SU-DHL-6 (cell line): ENCODE measurements at regions not wholly inside any gene's neighbourhood (a gene's known extent, or its start where the extent isn't known, plus 50 kb on each side); places are given as distances from the start of the nearest gene placed in this dataset.

Experiments
- H2AFZ ChIP-seq: fragments of 200-600 bp; sonication (generic); 2 replicates; pipeline ENCODE4 v1.6.1; 2014; ENCODE audit warnings: low read depth, mild to moderate bottlenecking, moderate library complexity, mixed read lengths, antibody characterized with exemption, low read length; ENCODE audit not compliant: severe bottlenecking
- H3F3A ChIP-seq: fragments of 200-600 bp; shearing (Covaris generic); 2 replicates; pipeline ENCODE4 v1.6.0; 2016; ENCODE audit warnings: antibody characterized with exemption, mild to moderate bottlenecking; ENCODE audit not compliant: insufficient read depth
- H3K27ac ChIP-seq: fragments of 200-600 bp; sonication (generic); 2 replicates; pipeline ENCODE4 v1.5.1; 2016; ENCODE audit warnings: low read depth, mild to moderate bottlenecking, low read length, moderate library complexity, mixed read lengths
- H3K27me3 ChIP-seq: fragments of 200-600 bp; sonication (generic), shearing (Covaris generic); 2 replicates; pipeline ENCODE4 v1.6.0; 2014; ENCODE audit warnings: mild to moderate bottlenecking, low read length
- H3K36me3 ChIP-seq: fragments of 200-600 bp; sonication (generic); 2 replicates; pipeline ENCODE4 v1.6.1; 2014; ENCODE audit warnings: mild to moderate bottlenecking, low read length, mixed read lengths
- H3K4me2 ChIP-seq: fragments of 300-600, 200-600 bp; shearing (Covaris generic), sonication (generic); 2 replicates; pipeline ENCODE4 v1.6.0; 2014; ENCODE audit warnings: low read length, low read depth, mild to moderate bottlenecking; ENCODE audit not compliant: poor library complexity, severe bottlenecking
- H3K4me3 ChIP-seq: fragments of 200-600 bp; sonication (generic); 2 replicates; pipeline ENCODE4 v1.5.1; 2014; ENCODE audit warnings: antibody characterized with exemption, low read length, mild to moderate bottlenecking, mixed read lengths; ENCODE audit not compliant: insufficient read depth, poor library complexity, severe bottlenecking
- H3K79me2 ChIP-seq: fragments of 200-600 bp; sonication (generic); 2 replicates; pipeline ENCODE4 v1.6.1; 2014; ENCODE audit warnings: mild to moderate bottlenecking, low read length, moderate library complexity; ENCODE audit not compliant: insufficient read depth
- H3K9ac ChIP-seq: fragments of 200-600 bp; sonication (generic); 2 replicates; pipeline ENCODE4 v1.7.0; 2014; ENCODE audit warnings: mild to moderate bottlenecking, low read length
- H3K9me2 ChIP-seq: fragments of 200-600 bp; sonication (generic); replicated peaks from 2 replicates; pipeline ENCODE4 v1.6.1; 2014; ENCODE audit warnings: low read length; ENCODE audit not compliant: insufficient read depth
- H3K9me3 ChIP-seq: fragments of 200-600 bp; sonication (generic); 2 replicates; pipeline ENCODE4 v1.6.1; 2014; ENCODE audit warnings: low read length, mixed read lengths; ENCODE audit not compliant: insufficient read depth
- H4K20me1 ChIP-seq: fragments of 200-600 bp; sonication (generic); 2 replicates; pipeline ENCODE4 v1.6.1; 2014; ENCODE audit warnings: low read depth, mild to moderate bottlenecking, antibody characterized with exemption, low read length, moderate library complexity, mixed read lengths
- EZH2phosphoT487 ChIP-seq: fragments of 200-600 bp; sonication (generic), shearing (Covaris generic); conservative IDR thresholded peaks from 2 replicates; pipeline ENCODE4 v1.6.1; 2018; ENCODE audit warnings: mild to moderate bottlenecking, antibody characterized with exemption, low read length, moderate library complexity, mixed read lengths
- TF ChIP-seq, protein P1 (sequence below): fragments of 200-600 bp; sonication (generic); IDR thresholded peaks from one replicate; pipeline ENCODE4 v1.5.1; 2017; ENCODE audit warnings: antibody characterized with exemption, mild to moderate bottlenecking, low read length, moderate library complexity; ENCODE audit not compliant: insufficient read depth, poor library complexity, severe bottlenecking

DNA sequence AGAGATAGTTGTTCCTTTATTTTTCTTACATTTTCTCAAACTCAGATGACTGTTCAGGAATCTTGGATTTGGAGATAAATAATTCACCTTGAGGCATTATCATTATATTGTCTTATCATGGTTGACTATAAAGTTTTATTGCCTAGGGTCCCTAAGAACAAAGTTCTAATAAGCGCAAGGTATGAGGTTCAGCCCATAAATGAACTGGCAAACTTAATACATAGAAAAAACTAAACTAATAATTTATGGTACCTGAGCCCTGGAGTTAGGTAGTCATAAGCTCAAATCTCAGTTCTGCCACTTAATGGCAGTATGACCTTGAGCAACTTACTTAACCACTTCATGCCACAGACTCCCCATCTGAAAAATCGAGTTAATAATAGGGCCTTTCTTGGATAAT, 334.0 kb upstream of the PBX1 start:
- Histone ChIP-seq H2AFZ (no peak overlapping the region), H3K36me3 (no peaks in the 10 kb centered on the region), H3K4me2 (no peak overlapping the region), H3K27me3 (no peaks in the 10 kb centered on the region), H4K20me1 (no peaks in the 10 kb centered on the region), H3K27ac (no peak overlapping the region), H3K9ac (no peak overlapping the region), H3K9me2 (no peaks in the 10 kb centered on the region), H3K4me3 (no peak overlapping the region), H3K9me3 (no peaks in the 10 kb centered on the region), H3F3A (no peaks in the 10 kb centered on the region), H3K79me2 (no peaks in the 10 kb centered on the region)
- TF ChIP-seq EZH2phosphoT487 = no peak
- TF ChIP-seq, protein P1, sequence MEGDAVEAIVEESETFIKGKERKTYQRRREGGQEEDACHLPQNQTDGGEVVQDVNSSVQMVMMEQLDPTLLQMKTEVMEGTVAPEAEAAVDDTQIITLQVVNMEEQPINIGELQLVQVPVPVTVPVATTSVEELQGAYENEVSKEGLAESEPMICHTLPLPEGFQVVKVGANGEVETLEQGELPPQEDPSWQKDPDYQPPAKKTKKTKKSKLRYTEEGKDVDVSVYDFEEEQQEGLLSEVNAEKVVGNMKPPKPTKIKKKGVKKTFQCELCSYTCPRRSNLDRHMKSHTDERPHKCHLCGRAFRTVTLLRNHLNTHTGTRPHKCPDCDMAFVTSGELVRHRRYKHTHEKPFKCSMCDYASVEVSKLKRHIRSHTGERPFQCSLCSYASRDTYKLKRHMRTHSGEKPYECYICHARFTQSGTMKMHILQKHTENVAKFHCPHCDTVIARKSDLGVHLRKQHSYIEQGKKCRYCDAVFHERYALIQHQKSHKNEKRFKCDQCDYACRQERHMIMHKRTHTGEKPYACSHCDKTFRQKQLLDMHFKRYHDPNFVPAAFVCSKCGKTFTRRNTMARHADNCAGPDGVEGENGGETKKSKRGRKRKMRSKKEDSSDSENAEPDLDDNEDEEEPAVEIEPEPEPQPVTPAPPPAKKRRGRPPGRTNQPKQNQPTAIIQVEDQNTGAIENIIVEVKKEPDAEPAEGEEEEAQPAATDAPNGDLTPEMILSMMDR = no peak

- Histone ChIP-seq H3K9me3 (no peaks in the 10 kb centered on the region), H3K27ac (no peak overlapping the region), H3K9me2 (no peaks in the 10 kb centered on the region), H3F3A (no peaks in the 10 kb centered on the region), H3K4me3 (no peak overlapping the region), H3K4me2 (no peak overlapping the region), H2AFZ (no peak overlapping the region), H3K36me3 (no peaks in the 10 kb centered on the region), H3K79me2 (no peaks in the 10 kb centered on the region), H3K27me3 (no peaks in the 10 kb centered on the region), H3K9ac (no peak overlapping the region), H4K20me1 (no peaks in the 10 kb centered on the region)
- TF ChIP-seq EZH2phosphoT487 = no peak
- TF ChIP-seq, protein P1 = no peak
Observed at GRCh38 chr1:164226977-164227376, 332.0 kb upstream of the PBX1 start.

GRCh38 chr1:164228928-164229327, 330.1 kb upstream of the PBX1 start:
- H3K79me2 ChIP-seq = no peaks in the 10 kb centered on the region
- no peak overlapping the region for H3K9ac ChIP-seq
- H4K20me1 ChIP-seq = no peaks in the 10 kb centered on the region
- no peaks in the 10 kb centered on the region for H3K27me3 ChIP-seq
- H3K27ac ChIP-seq = no peak overlapping the region
- no peaks in the 10 kb centered on the region for H3K9me3 ChIP-seq
- H3K4me2 ChIP-seq = no peak overlapping the region
- H3K36me3 ChIP-seq = no peaks in the 10 kb centered on the region
- no peaks in the 10 kb centered on the region for H3F3A ChIP-seq
- TF ChIP-seq, protein P1 = no peak
- no peak for TF ChIP-seq EZH2phosphoT487
- H3K9me2 ChIP-seq = no peaks in the 10 kb centered on the region
- no peak overlapping the region for H2AFZ ChIP-seq
- no peak overlapping the region for H3K4me3 ChIP-seq

- no peak for TF ChIP-seq EZH2phosphoT487
- TF ChIP-seq, protein P1 = no peak
Observed at GRCh38 chr1:164233149-164233548, 325.8 kb upstream of the PBX1 start.

More at GRCh38 chr1:164233149-164233548, 325.8 kb upstream of the PBX1 start:
- no peak overlapping the region for H2AFZ ChIP-seq
- H3K4me2 ChIP-seq = no peak overlapping the region
- H3K79me2 ChIP-seq = no peaks in the 10 kb centered on the region
- no peaks in the 10 kb centered on the region for H3K36me3 ChIP-seq
- no peaks in the 10 kb centered on the region for H3K27me3 ChIP-seq
- no peaks in the 10 kb centered on the region for H3K9me3 ChIP-seq
- H3F3A ChIP-seq = no peaks in the 10 kb centered on the region
- H3K27ac ChIP-seq = no peak overlapping the region
- no peaks in the 10 kb centered on the region for H3K9me2 ChIP-seq
- H3K9ac ChIP-seq = no peak overlapping the region
- H3K4me3 ChIP-seq = no peak overlapping the region
- H4K20me1 ChIP-seq = no peaks in the 10 kb centered on the region
